CD4-positive, alpha-beta T cell (primary cell): ENCODE measurements at regions not wholly inside any gene's neighbourhood (a gene's known extent, or its start where the extent isn't known, plus 50 kb on each side); places are given as distances from the start of the nearest gene placed in this dataset.
"Not testable (repeated sequence)": the region's sequence is repeated elsewhere in the genome, so short reads cannot be mapped to it uniquely, and the experiment has no call there.

Experiments used
- ATAC-seq: fragments of 200-7000 bp; cut with Tn5 transposase; one replicate; pipeline ENCODE4 v1.10.0; 2022; ENCODE audit warnings: mild to moderate bottlenecking; ENCODE audit not compliant: poor library complexity
- CTCF ChIA-PET: fragments of 350-600 bp; sonication (Branson Sonifier 250); formaldehyde crosslinking; loops from one replicate; lab custom pipeline; 2021; ENCODE audit warnings: antibody characterized with exemption, inconsistent platforms; lab: Charles Lee
- POLR2A ChIA-PET: fragments of 350-600 bp; sonication (Branson Sonifier 250); formaldehyde crosslinking; loops from one replicate; lab custom pipeline; 2021; ENCODE audit warnings: antibody characterized with exemption, inconsistent platforms; lab: Charles Lee
- DNase-seq, 14 experiments: peaks; one replicate each; pipeline ENCODE4 v3.0.0-alpha.2; 2013 to 2020; ENCODE audit warnings: mixed read lengths in 2 of 14
- H3K27ac ChIP-seq, 2 donors: one replicate each; pipeline versions ENCODE4 v1.5.1 to v1.7.0; 2013; ENCODE audit warnings: low read length in 2 of 2, low read depth in 1 of 2, mild to moderate bottlenecking in 1 of 2
- H3K27me3 ChIP-seq, 2 experiments: 1 replicate in 1 of 2; 2 replicates in 1 of 2; pipeline versions ENCODE4 v1.6.1 to v1.7.0; 2013; ENCODE audit warnings: low read length in 2 of 2, control low read depth in 1 of 2, mild to moderate bottlenecking in 1 of 2, moderate library complexity in 1 of 2; ENCODE audit not compliant: insufficient read depth in 2 of 2, control insufficient read depth in 1 of 2
- H3K36me3 ChIP-seq: one replicate; pipeline ENCODE4 v1.6.1; 2013; ENCODE audit warnings: low read length, control low read depth; ENCODE audit not compliant: insufficient read depth
- H3K4me1 ChIP-seq: one replicate; pipeline ENCODE4 v1.6.1; 2013; ENCODE audit warnings: low read length, control low read depth; ENCODE audit not compliant: insufficient read depth
- H3K4me3 ChIP-seq: one replicate; pipeline ENCODE4 v1.5.1; 2013; ENCODE audit warnings: mild to moderate bottlenecking, low read length, moderate library complexity
- H3K9me3 ChIP-seq, 2 experiments: 1 replicate in 1 of 2; 2 replicates in 1 of 2; pipeline versions ENCODE4 v1.6.1 to v1.7.0; 2013; ENCODE audit warnings: low read length in 2 of 2, mild to moderate bottlenecking in 2 of 2, control low read depth in 1 of 2, moderate library complexity in 1 of 2; ENCODE audit not compliant: control insufficient read depth in 1 of 2, insufficient read depth in 1 of 2
- H3K27ac Mint-ChIP-seq: one replicate; pipeline ENCODE4 v1.8.0; 2020; ENCODE audit warnings: mixed read lengths
- H3K27me3 Mint-ChIP-seq: one replicate; pipeline ENCODE4 v1.8.0; 2021; ENCODE audit warnings: mixed read lengths
- H3K36me3 Mint-ChIP-seq: one replicate; pipeline ENCODE4 v1.8.0; 2021; ENCODE audit warnings: low read depth, mixed read lengths
- H3K4me1 Mint-ChIP-seq: one replicate; pipeline ENCODE4 v1.8.0; 2021; ENCODE audit warnings: low read depth, mixed read lengths
- H3K4me3 Mint-ChIP-seq: one replicate; pipeline ENCODE4 v1.8.0; 2020; ENCODE audit warnings: mild to moderate bottlenecking, mixed read lengths
- H3K9me3 Mint-ChIP-seq: one replicate; pipeline ENCODE4 v1.8.0; 2020; ENCODE audit warnings: mixed read lengths
- CTCF ChIP-seq: fragments of 200-600 bp; IDR thresholded peaks from one replicate; pipeline ENCODE4 v1.8.0; 2022; ENCODE audit warnings: antibody characterized with exemption, mild to moderate bottlenecking
- intact Hi-C, 2 experiments: fragments of 100-400 bp; cut with DNase I in 1 of 2; cut with micrococcal nuclease in 1 of 2; formaldehyde crosslinking; loops; one replicate each; pipeline versions ENCODE4 v1.15.1 to v1.9.0; 2023 to 2025; cut with DNase I, micrococcal nuclease

GRCh38 chr4:82284858-82285805, 88.7 kb downstream of the HNRNPD start:
- no peaks in the 10 kb centered on the region for H3K36me3 Mint-ChIP-seq
- peaks cover 12% of the 10 kb centered on the region for H3K4me1 ChIP-seq
- peak overlapping the region; percentile 85 for H3K4me3 Mint-ChIP-seq
- H3K27ac Mint-ChIP-seq, result peak overlapping the region; percentile 80
- H3K27ac ChIP-seq, result peak overlapping the region in 1 of 2 donors; percentile 69
- intact Hi-C loops, result loop anchor here (1.0 to 10.0 kb wide), 8 partner anchors 72 to 1197 kb away; partner anchors contain the start of genes HNRNPD (in 2 of the 2), ENOPH1 (in 1 of the 2), HNRNPDL (in 1 of the 2) and SEC31A (in 1 of the 2)
- peaks cover 19% of the 10 kb centered on the region for H3K4me1 Mint-ChIP-seq
- H3K9me3 Mint-ChIP-seq, result no peaks in the 10 kb centered on the region
- H3K36me3 ChIP-seq, result no peaks in the 10 kb centered on the region
- H3K27me3 ChIP-seq, result no peaks in the 10 kb centered on the region
- ChIA-PET POLR2A (interaction anchor here (0.9 to 2.0 kb wide), 10 partner anchors 10 to 1170 kb away, joined by 3 to 39 read pairs (median 6); partner anchors contain the start of genes HELQ, HNRNPD, HNRNPDL and MRPS18C), CTCF (interaction anchor here (0.8 to 1.3 kb wide), 9 partner anchors 11 to 1199 kb away, joined by 3 to 13 read pairs (median 3); partner anchors contain the start of genes COPS4, HELQ, HNRNPDL and MRPS18C)
- DNase-seq (peak; percentile 98 to 100 (median 99)), ATAC-seq (peak; percentile 88)
- peak overlapping the region; percentile 57 for H3K4me3 ChIP-seq
- H3K9me3 ChIP-seq, result no peaks in the 10 kb centered on the region
- no peaks in the 10 kb centered on the region for H3K27me3 Mint-ChIP-seq
- peak; percentile 96 for TF ChIP-seq CTCF

- Histone ChIP-seq H3K4me1 (peaks cover 12% of the 10 kb centered on the region), H3K4me3 (peak overlapping the region; percentile 57), H3K27me3 (no peaks in the 10 kb centered on the region), H3K27ac (peak overlapping the region in 1 of 2 donors; percentile 69), H3K9me3 (no peaks in the 10 kb centered on the region), H3K36me3 (no peaks in the 10 kb centered on the region)
- CTCF ChIA-PET, result interaction anchor here (0.8 to 1.3 kb wide), 7 partner anchors 11 to 1200 kb away, joined by 3 to 13 read pairs (median 3); partner anchors contain the start of genes COPS4, HELQ, HNRNPDL and MRPS18C
- intact Hi-C loops, result loop anchor here (2.0 to 10.0 kb wide), 6 partner anchors 73 to 1198 kb away; partner anchors contain the start of genes ENOPH1 (in 1 of the 2), HNRNPDL (in 1 of the 2) and SEC31A (in 1 of the 2)
- Mint-ChIP-seq H3K27ac (peak overlapping the region; percentile 80), H3K27me3 (no peaks in the 10 kb centered on the region), H3K36me3 (no peaks in the 10 kb centered on the region), H3K4me1 (peaks cover 19% of the 10 kb centered on the region), H3K9me3 (no peaks in the 10 kb centered on the region), H3K4me3 (peak overlapping the region; percentile 85)
- POLR2A ChIA-PET, result interaction anchor here (1.2 to 2.0 kb wide), 7 partner anchors 9 to 1171 kb away, joined by 3 to 39 read pairs (median 5); partner anchors contain the start of genes HELQ, HNRNPDL and MRPS18C
- DNase-seq, result no peak
- no peak for ATAC-seq
- TF ChIP-seq CTCF, result no peak
Measured at GRCh38 chr4:82284475-82284857, 89.3 kb downstream of the HNRNPD start.

GRCh38 chr4:82282875-82283274, 90.9 kb downstream of the HNRNPD start:
- Mint-ChIP-seq H3K4me3 (no peak overlapping the region), H3K27ac (no peak overlapping the region), H3K27me3 (no peaks in the 10 kb centered on the region), H3K9me3 (no peaks in the 10 kb centered on the region), H3K36me3 (no peaks in the 10 kb centered on the region), H3K4me1 (peaks cover 19% of the 10 kb centered on the region)
- ATAC-seq, result no peak
- no peak for DNase-seq
- Histone ChIP-seq H3K4me1 (peaks cover 12% of the 10 kb centered on the region), H3K27ac (no peak overlapping the region), H3K27me3 (no peaks in the 10 kb centered on the region), H3K4me3 (no peak overlapping the region), H3K36me3 (no peaks in the 10 kb centered on the region), H3K9me3 (no peaks in the 10 kb centered on the region)
- TF ChIP-seq CTCF, result no peak
- intact Hi-C loops, result loop anchor here in 1 of 2 experiments (5.0 to 10.0 kb wide), 4 partner anchors 74 to 1199 kb away; partner anchors contain the start of gene SEC31A
- POLR2A ChIA-PET, result interaction anchor here (1.4 kb wide), 1 partner anchor 14 kb away, joined by 5 read pairs; no protein-coding TSS in a partner anchor
- CTCF ChIA-PET, result interaction anchor here (1.0 to 1.9 kb wide), 3 partner anchors 14 to 77 kb away, joined by 3 to 5 read pairs (median 3); no protein-coding TSS in a partner anchor

GRCh38 chr4:82279550-82279949, 94.2 kb downstream of the HNRNPD start:
- H3K4me1 Mint-ChIP-seq, H3K27ac ChIP-seq, H3K9me3 ChIP-seq, POLR2A ChIA-PET, H3K36me3 ChIP-seq, DNase-seq, H3K27me3 Mint-ChIP-seq, H3K4me1 ChIP-seq, H3K4me3 ChIP-seq, H3K36me3 Mint-ChIP-seq, H3K27ac Mint-ChIP-seq, H3K27me3 ChIP-seq, H3K9me3 Mint-ChIP-seq, intact Hi-C loops, H3K4me3 Mint-ChIP-seq, ATAC-seq, CTCF ChIA-PET: not testable (repeated sequence)
